ENCODE measurements at regions not wholly inside any gene's neighbourhood (a gene's known extent, or its start where the extent isn't known, plus 50 kb on each side); places are given as distances from the start of the nearest gene placed in this dataset.

DNA sequence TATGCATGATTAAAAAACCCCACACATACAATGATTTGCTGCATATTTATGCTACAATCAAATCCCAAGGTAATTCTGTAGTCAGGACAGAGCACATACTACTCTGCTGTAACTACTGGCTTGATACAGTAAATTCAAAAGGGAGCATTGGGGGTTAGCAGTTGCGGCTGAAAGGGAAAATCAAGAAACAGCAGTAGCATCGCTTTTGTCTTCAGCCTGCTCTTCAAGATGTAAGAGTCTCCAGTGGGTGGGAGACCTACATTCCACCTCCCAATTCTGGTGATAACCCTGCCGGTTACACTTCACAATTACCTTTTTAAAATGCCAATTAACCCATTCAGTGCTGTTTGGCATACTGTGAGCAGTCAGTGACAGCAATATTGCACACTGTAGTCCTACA is 259.4 kb downstream of the NR2F2 start:
- TF ChIP-seq, protein P1, sequence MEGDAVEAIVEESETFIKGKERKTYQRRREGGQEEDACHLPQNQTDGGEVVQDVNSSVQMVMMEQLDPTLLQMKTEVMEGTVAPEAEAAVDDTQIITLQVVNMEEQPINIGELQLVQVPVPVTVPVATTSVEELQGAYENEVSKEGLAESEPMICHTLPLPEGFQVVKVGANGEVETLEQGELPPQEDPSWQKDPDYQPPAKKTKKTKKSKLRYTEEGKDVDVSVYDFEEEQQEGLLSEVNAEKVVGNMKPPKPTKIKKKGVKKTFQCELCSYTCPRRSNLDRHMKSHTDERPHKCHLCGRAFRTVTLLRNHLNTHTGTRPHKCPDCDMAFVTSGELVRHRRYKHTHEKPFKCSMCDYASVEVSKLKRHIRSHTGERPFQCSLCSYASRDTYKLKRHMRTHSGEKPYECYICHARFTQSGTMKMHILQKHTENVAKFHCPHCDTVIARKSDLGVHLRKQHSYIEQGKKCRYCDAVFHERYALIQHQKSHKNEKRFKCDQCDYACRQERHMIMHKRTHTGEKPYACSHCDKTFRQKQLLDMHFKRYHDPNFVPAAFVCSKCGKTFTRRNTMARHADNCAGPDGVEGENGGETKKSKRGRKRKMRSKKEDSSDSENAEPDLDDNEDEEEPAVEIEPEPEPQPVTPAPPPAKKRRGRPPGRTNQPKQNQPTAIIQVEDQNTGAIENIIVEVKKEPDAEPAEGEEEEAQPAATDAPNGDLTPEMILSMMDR (IDR thresholded peaks at IDR 0.05; ENCODE audit: low read depth, low read length, poor library complexity, severe bottlenecking), result no peak
- TF ChIP-seq EZH2phosphoT487 (IDR thresholded peaks at IDR 0.05; ENCODE audit: borderline replicate concordance, low read length), result no peak
